H1 (cell line): ENCODE measurements at regions not wholly inside any gene's neighbourhood (a gene's known extent, or its start where the extent isn't known, plus 50 kb on each side); places are given as distances from the start of the nearest gene placed in this dataset.

Experiments
- CTCF ChIA-PET: fragments of 300-600 bp; sonication (Branson Sonifier 250); formaldehyde crosslinking; loops from one replicate; lab custom pipeline; 2021; ENCODE audit not compliant: partially characterized antibody; lab: Charles Lee
- POLR2A ChIA-PET: fragments of 300-600 bp; sonication (Branson Sonifier 250); formaldehyde crosslinking; loops from one replicate; lab custom pipeline; 2021; ENCODE audit warnings: inconsistent platforms; ENCODE audit not compliant: partially characterized antibody; lab: Charles Lee
- DNase-seq, 2 experiments: peaks; one replicate each; pipeline versions ENCODE4 v3.0.0 to v3.0.0-alpha.2; 2010 to 2022; ENCODE audit warnings: low spot score in 2 of 2, low read depth in 1 of 2, mixed read lengths in 1 of 2
- FAIRE-seq: peaks from 2 replicates; lab custom pipeline; 2011; peaks lifted over from hg19 to GRCh38; lab: Jason Lieb, UNC
- H2AFZ ChIP-seq: 2 replicates; pipeline ENCODE4 v1.8.1; 2012; ENCODE audit warnings: low read length, inconsistent platforms
- H2AK5ac ChIP-seq: 2 replicates; pipeline ENCODE4 v1.6.1; 2013; ENCODE audit warnings: low read depth, low read length
- H2BK120ac ChIP-seq: replicated peaks from 2 replicates; pipeline ENCODE3; 2013; ENCODE audit warnings: low read depth, low read length, inconsistent platforms
- H2BK12ac ChIP-seq: 2 replicates; pipeline ENCODE4 v1.6.1; 2013; ENCODE audit warnings: low read depth, low read length
- H2BK15ac ChIP-seq: 2 replicates; pipeline ENCODE4 v1.6.1; 2013; ENCODE audit warnings: low read length
- H2BK20ac ChIP-seq: 2 replicates; pipeline ENCODE4 v1.6.1; 2013; ENCODE audit warnings: low read length
- H2BK5ac ChIP-seq: 2 replicates; pipeline ENCODE4 v1.6.1; 2013; ENCODE audit warnings: low read depth, low read length
- H3K14ac ChIP-seq: 2 replicates; pipeline ENCODE4 v1.6.1; 2013; ENCODE audit warnings: inconsistent platforms; ENCODE audit not compliant: insufficient read length
- H3K18ac ChIP-seq: 2 replicates; pipeline ENCODE4 v1.6.1; 2013; ENCODE audit warnings: low read length; ENCODE audit errors: extremely low read depth
- H3K23ac ChIP-seq: 2 replicates; pipeline ENCODE4 v1.6.1; 2013; ENCODE audit warnings: inconsistent platforms; ENCODE audit not compliant: insufficient read length
- H3K23me2 ChIP-seq: 2 replicates; pipeline ENCODE4 v1.6.1; 2013; ENCODE audit warnings: low read depth, low read length
- H3K27ac ChIP-seq: 2 replicates; pipeline ENCODE4 v1.6.1; 2011; ENCODE audit warnings: low read depth, low read length, inconsistent platforms
- H3K27me3 ChIP-seq, 4 experiments: replicated peaks in 1 of 4; 1 replicate in 1 of 4; 2 replicates in 3 of 4; pipeline versions ENCODE4 v1.6.1 to v1.8.1; 2011 to 2013; ENCODE audit warnings: low read length in 3 of 4, mild to moderate bottlenecking in 3 of 4, inconsistent platforms in 2 of 4, mixed read lengths in 2 of 4, moderate library complexity in 1 of 4; ENCODE audit not compliant: control insufficient read depth in 3 of 4, insufficient read depth in 3 of 4; ENCODE audit errors: extremely low read depth in 1 of 4
- H3K36me3 ChIP-seq, 4 experiments: 2 replicates each; pipeline versions ENCODE4 v1.6.1 to v1.8.1; 2011 to 2013; ENCODE audit warnings: mild to moderate bottlenecking in 4 of 4, low read length in 3 of 4, moderate library complexity in 2 of 4, control low read depth in 1 of 4, inconsistent platforms in 1 of 4; ENCODE audit not compliant: insufficient read depth in 4 of 4, control insufficient read depth in 2 of 4
- H3K4ac ChIP-seq: replicated peaks from 2 replicates; pipeline ENCODE3; 2013; ENCODE audit warnings: low read length, low read depth, mixed read lengths, inconsistent platforms; ENCODE audit not compliant: insufficient read length
- H3K4me1 ChIP-seq, 4 experiments: replicated peaks in 1 of 4; 1 replicate in 1 of 4; 2 replicates in 3 of 4; pipeline versions ENCODE4 v1.6.1 to v1.8.1; 2011 to 2013; ENCODE audit warnings: low read length in 3 of 4, inconsistent platforms in 2 of 4, mixed read lengths in 1 of 4; ENCODE audit not compliant: insufficient read depth in 4 of 4, control insufficient read depth in 3 of 4
- H3K4me2 ChIP-seq, 2 experiments: 2 replicates each; pipeline versions ENCODE4 v1.6.1 to v1.8.1; 2011 to 2013; ENCODE audit warnings: low read depth in 2 of 2, low read length in 2 of 2, control low read depth in 1 of 2, inconsistent platforms in 1 of 2, mild to moderate bottlenecking in 1 of 2; ENCODE audit not compliant: insufficient read depth in 1 of 2
- H3K4me3 ChIP-seq, 4 experiments: fragments of 200-600, 300-600 bp in 1 of 4; sonication (generic), shearing (Covaris generic), sonication (Bioruptor Twin) in 1 of 4; 2 replicates each; pipeline versions ENCODE4 v1.5.1 to v1.8.1; 2011 to 2016; ENCODE audit warnings: low read length in 4 of 4, low read depth in 3 of 4, control low read depth in 2 of 4, inconsistent platforms in 2 of 4, mild to moderate bottlenecking in 2 of 4, mixed read lengths in 1 of 4, moderate library complexity in 1 of 4; ENCODE audit not compliant: insufficient read depth in 2 of 4; ENCODE audit errors: extremely low read depth in 1 of 4
- H3K56ac ChIP-seq: replicated peaks from 2 replicates; pipeline ENCODE3; 2013; ENCODE audit warnings: low read depth, mild to moderate bottlenecking, mixed read lengths, low read length, inconsistent platforms; ENCODE audit not compliant: insufficient read length
- H3K79me1 ChIP-seq: 2 replicates; pipeline ENCODE4 v1.6.1; 2013; ENCODE audit warnings: low read depth, low read length, control low read depth
- H3K79me2 ChIP-seq, 2 experiments: 2 replicates each; pipeline versions ENCODE4 v1.6.1 to v1.8.1; 2012 to 2013; ENCODE audit warnings: low read length in 2 of 2, mild to moderate bottlenecking in 2 of 2, inconsistent platforms in 1 of 2; ENCODE audit not compliant: insufficient read depth in 2 of 2, control insufficient read depth in 1 of 2
- H3K9ac ChIP-seq, 4 experiments: replicated peaks in 1 of 4; 1 replicate in 1 of 4; 2 replicates in 3 of 4; pipeline versions ENCODE4 v1.6.1 to v1.8.1; 2011 to 2013; ENCODE audit warnings: low read depth in 3 of 4, low read length in 3 of 4, control low read depth in 2 of 4, mild to moderate bottlenecking in 2 of 4, moderate library complexity in 2 of 4, inconsistent platforms in 1 of 4; ENCODE audit errors: extremely low read depth in 1 of 4
- H3K9me3 ChIP-seq, 2 experiments: 2 replicates each; pipeline versions ENCODE4 v1.6.1 to v1.8.1; 2012 to 2013; ENCODE audit warnings: mild to moderate bottlenecking in 2 of 2, moderate library complexity in 2 of 2, control low read depth in 1 of 2, inconsistent platforms in 1 of 2, low read depth in 1 of 2, low read length in 1 of 2, mixed read lengths in 1 of 2; ENCODE audit not compliant: insufficient read depth in 2 of 2
- H4K20me1 ChIP-seq, 2 experiments: replicated peaks in 1 of 2; 2 replicates each; pipeline versions ENCODE3 to v1.8.1; 2011 to 2013; ENCODE audit warnings: inconsistent platforms in 2 of 2, low read length in 2 of 2, mild to moderate bottlenecking in 1 of 2; ENCODE audit not compliant: insufficient read depth in 2 of 2, control insufficient read depth in 1 of 2
- H4K5ac ChIP-seq: 2 replicates; pipeline ENCODE4 v1.6.1; 2013; ENCODE audit warnings: low read length, low read depth, mixed read lengths, inconsistent platforms; ENCODE audit not compliant: insufficient read length
- H4K8ac ChIP-seq: 2 replicates; pipeline ENCODE4 v1.8.0; 2013; ENCODE audit warnings: mild to moderate bottlenecking, moderate library complexity, low read length, inconsistent platforms; ENCODE audit not compliant: insufficient read depth; ENCODE audit errors: extremely low read depth
- H4K91ac ChIP-seq: replicated peaks from 2 replicates; pipeline ENCODE3; 2013; ENCODE audit warnings: low read length, mixed read lengths, inconsistent platforms; ENCODE audit not compliant: insufficient read length
- BACH1 ChIP-seq: IDR thresholded peaks from 2 replicates; pipeline ENCODE4 v1.6.1; 2012; ENCODE audit warnings: low read length, improper control_type of control experiment
- BCL11A ChIP-seq, 2 experiments: IDR thresholded peaks; one replicate each; pipeline ENCODE4 v1.6.1; 2011; ENCODE audit warnings: low read depth in 2 of 2, low read length in 2 of 2, mild to moderate bottlenecking in 2 of 2
- CTCF ChIP-seq, 3 experiments: IDR thresholded peaks; 1 replicate in 2 of 3; 2 replicates in 1 of 3; pipeline versions ENCODE4 v1.5.1 to v1.6.1; 2011; ENCODE audit warnings: low read length in 3 of 3, mild to moderate bottlenecking in 3 of 3, inconsistent platforms in 2 of 3, low read depth in 1 of 3, moderate library complexity in 1 of 3; ENCODE audit not compliant: insufficient read depth in 1 of 3; ENCODE audit errors: control extremely low read depth in 1 of 3
- JUND ChIP-seq: IDR thresholded peaks from 2 replicates; pipeline ENCODE4 v1.6.1; 2011; ENCODE audit warnings: mild to moderate bottlenecking, improper control_type of control experiment, low read length
- RNF2 ChIP-seq: fragments of 200-900, 300-1000 bp; sonication (generic); IDR thresholded peaks from 2 replicates; pipeline ENCODE4 v1.7.1; 2016; ENCODE audit warnings: borderline replicate concordance, low read depth, mild to moderate bottlenecking, antibody characterized with exemption, low read length; ENCODE audit not compliant: poor library complexity, severe bottlenecking; ENCODE audit errors: missing control alignments
- SIN3A ChIP-seq, 2 experiments: IDR thresholded peaks in 1 of 2; conservative IDR thresholded peaks in 1 of 2; 2 replicates each; pipeline ENCODE4 v1.6.1; 2011 to 2012; ENCODE audit warnings: low read length in 2 of 2, improper control_type of control experiment in 1 of 2, low read depth in 1 of 2, mild to moderate bottlenecking in 1 of 2
- SP4 ChIP-seq: IDR thresholded peaks from 2 replicates; pipeline ENCODE4 v1.6.1; 2012; ENCODE audit warnings: low read length, inconsistent platforms
- USF2 ChIP-seq: IDR thresholded peaks from 2 replicates; pipeline ENCODE4 v1.6.1; 2011; ENCODE audit warnings: low read length, improper control_type of control experiment
- WGBS, 2 experiments: shearing (Covaris generic) in 1 of 2; methylation state at CpG; one replicate each; pipeline versions ENCODE4 v1.1.6 to v1.1.7; 2013 to 2015; ENCODE audit warnings: low lambda C conversion rate in 2 of 2, mixed read lengths in 2 of 2, inconsistent platforms in 1 of 2, low coverage in 1 of 2, missing lambda C conversion rate in 1 of 2; ENCODE audit not compliant: insufficient replicate concordance in 2 of 2, insufficient coverage in 1 of 2, insufficient read length in 1 of 2; ENCODE audit errors: extremely low coverage in 1 of 2, missing lambda C conversion rate in 1 of 2; 5-methylcytosine and 5-hydroxymethylcytosine counted together

- WGBS, 2 experiments: 90% methylated on average over 4 of the region's 4 CpGs; no CpG with 5 or more reads in 1 of the 2 experiments
- no peak overlapping the region for H2BK12ac ChIP-seq
- H3K23me2 ChIP-seq: no peaks in the 10 kb centered on the region
- ChIA-PET POLR2A (no interaction called here), CTCF (interaction anchor here (1.0 kb wide), 1 partner anchor 12 kb away, joined by 3 read pairs; no protein-coding TSS in a partner anchor)
- H3K79me2 ChIP-seq: no peaks in the 10 kb centered on the region
- H3K4me2 ChIP-seq: no peak overlapping the region
- H3K36me3 ChIP-seq: no peaks in the 10 kb centered on the region; a peak in 1 of 8 replicates
- H3K4ac ChIP-seq: no peak overlapping the region
- no peaks in the 10 kb centered on the region for H3K27me3 ChIP-seq
- H3K9ac ChIP-seq: no peak overlapping the region
- no peak overlapping the region for H4K8ac ChIP-seq
- no peak overlapping the region for H2BK15ac ChIP-seq
- no peak overlapping the region for H3K14ac ChIP-seq
- H3K4me3 ChIP-seq: no peak overlapping the region
- H4K91ac ChIP-seq: no peak overlapping the region
- DNase-seq: no peak
- no peak overlapping the region for H4K5ac ChIP-seq
- H2BK20ac ChIP-seq: no peak overlapping the region
- no peaks in the 10 kb centered on the region for H3K79me1 ChIP-seq
- H2BK120ac ChIP-seq: no peak overlapping the region
- no peak overlapping the region for H3K27ac ChIP-seq
- FAIRE-seq: no peak
- no peaks in the 10 kb centered on the region for H3K4me1 ChIP-seq
- no peak overlapping the region for H3K56ac ChIP-seq
- no peak overlapping the region for H3K18ac ChIP-seq
- H4K20me1 ChIP-seq: no peaks in the 10 kb centered on the region
- H2BK5ac ChIP-seq: no peak overlapping the region
- H3K9me3 ChIP-seq: no peaks in the 10 kb centered on the region
- H2AFZ ChIP-seq: no peak overlapping the region
- no peak overlapping the region for H3K23ac ChIP-seq
- no peak overlapping the region for H2AK5ac ChIP-seq
- TF ChIP-seq JUND: no peak
- no peak for TF ChIP-seq BCL11A (IDR thresholded peaks at IDR 0.05; ENCODE audit: low read depth in 2 of 2, low read length in 2 of 2)
- no peak for TF ChIP-seq RNF2
- no peak for TF ChIP-seq CTCF (IDR thresholded peaks at IDR 0.05; ENCODE audit: control extremely low read depth in 1 of 3, insufficient read depth in 1 of 3, low read depth in 1 of 3, low read length in 3 of 3)
- TF ChIP-seq BACH1: no peak
- no peak for TF ChIP-seq SP4
- TF ChIP-seq USF2: no peak
- no peak for TF ChIP-seq SIN3A (conservative IDR thresholded peaks at IDR 0.05 in 1 of 2, IDR thresholded peaks at IDR 0.05 in 1 of 2; ENCODE audit: low read depth in 1 of 2, low read length in 2 of 2)
Measured at GRCh38 chr9:22893196-22893843, 446.7 kb downstream of the DMRTA1 start.
